CD4-positive, alpha-beta T cell treated with Interleukin-2 at 100 ng/mL for 4 hours (primary cell): ENCODE measurements at regions not wholly inside any gene's neighbourhood (a gene's known extent, or its start where the extent isn't known, plus 50 kb on each side); places are given as distances from the start of the nearest gene placed in this dataset.

Experiments used
- DNase-seq: peaks from one replicate; pipeline ENCODE4 v3.0.0-alpha.2; 2020; ENCODE audit warnings: low spot score

DNA sequence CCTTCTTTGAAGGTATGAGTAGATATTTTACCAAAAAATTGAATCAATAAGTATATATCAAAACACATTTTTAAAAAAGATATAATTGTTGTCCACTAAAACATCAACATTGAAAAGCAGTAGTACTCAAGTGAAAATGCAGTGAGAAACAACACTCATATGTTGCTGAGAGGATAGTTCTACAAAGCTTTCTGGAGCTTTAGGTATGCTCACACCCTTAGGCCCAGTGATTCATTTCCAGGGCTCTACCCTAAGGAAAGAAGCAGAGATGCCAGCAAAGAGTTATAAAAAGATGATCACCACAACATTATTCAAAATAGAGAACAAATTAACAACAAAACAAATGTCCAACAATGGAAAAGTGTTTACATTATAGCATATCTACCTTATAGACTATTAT is 197.3 kb upstream of the CCDC150 start:
- no peak for DNase-seq

GRCh38 chr2:196444442-196444841 is 195.1 kb upstream of the CCDC150 start:
- no peak for DNase-seq

DNA sequence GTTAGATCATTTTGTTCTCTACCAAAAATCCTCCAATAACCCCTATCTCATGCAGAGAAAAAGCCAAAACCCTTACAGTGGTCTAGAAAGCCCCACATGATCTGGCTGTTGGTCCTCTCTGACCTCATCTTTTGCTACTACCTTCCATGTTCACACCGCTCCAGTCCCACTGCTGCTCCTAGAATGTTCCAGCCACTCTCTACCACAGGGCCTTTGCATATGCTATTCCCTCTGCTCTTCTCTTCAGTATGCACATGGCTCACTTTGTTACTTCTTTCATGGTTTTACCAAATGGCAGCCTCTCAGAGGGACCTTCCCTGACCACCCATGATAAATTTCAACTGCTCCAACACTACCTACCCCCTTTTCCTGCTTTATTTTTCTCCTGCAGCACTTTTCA is 193.5 kb upstream of the CCDC150 start:
- DNase-seq: no peak

- no peak for DNase-seq
Measured at GRCh38 chr2:196448407-196449079, 191.0 kb upstream of the CCDC150 start.

DNA sequence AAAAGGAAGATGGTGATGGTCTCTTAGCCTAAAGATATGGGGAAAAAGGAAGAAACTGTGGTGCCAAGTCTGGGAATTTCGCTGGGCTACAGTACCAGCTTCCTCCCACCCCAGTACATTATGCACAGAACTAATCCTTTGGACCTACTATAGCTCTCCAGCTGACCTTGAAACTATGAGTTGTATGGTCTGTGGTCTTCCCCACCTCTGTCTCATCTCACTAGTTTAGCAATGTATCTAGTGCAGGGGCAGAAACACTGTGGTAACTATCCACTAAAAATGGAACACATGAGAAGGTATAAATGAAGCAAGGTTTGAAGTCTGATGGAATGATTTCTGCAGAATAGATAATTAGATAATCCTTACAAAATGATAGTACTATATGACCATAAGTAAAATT is 190.4 kb upstream of the CCDC150 start:
- DNase-seq: no peak

DNA sequence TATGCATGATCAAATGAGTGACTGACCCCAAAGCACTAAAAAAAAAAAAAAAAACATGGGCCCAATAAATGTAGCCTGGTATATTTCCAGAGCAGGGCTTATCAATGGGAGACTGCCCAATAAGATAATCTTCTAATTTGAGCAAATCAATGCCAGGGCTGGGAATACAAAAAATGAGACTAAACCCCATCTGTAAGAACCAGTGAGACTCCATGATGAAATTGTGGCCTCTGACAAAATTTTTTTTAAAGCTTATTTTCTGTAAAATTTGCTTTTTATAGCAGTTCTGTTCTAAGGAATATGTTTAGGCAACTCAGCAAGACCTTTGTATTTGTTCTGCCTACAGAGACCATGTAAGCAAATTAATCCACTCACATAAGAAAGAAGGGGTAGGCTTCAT is 186.8 kb upstream of the CCDC150 start:
- DNase-seq: no peak

GRCh38 chr2:196453613-196454047 is 185.9 kb upstream of the CCDC150 start:
- peak; percentile 43 for DNase-seq

DNA sequence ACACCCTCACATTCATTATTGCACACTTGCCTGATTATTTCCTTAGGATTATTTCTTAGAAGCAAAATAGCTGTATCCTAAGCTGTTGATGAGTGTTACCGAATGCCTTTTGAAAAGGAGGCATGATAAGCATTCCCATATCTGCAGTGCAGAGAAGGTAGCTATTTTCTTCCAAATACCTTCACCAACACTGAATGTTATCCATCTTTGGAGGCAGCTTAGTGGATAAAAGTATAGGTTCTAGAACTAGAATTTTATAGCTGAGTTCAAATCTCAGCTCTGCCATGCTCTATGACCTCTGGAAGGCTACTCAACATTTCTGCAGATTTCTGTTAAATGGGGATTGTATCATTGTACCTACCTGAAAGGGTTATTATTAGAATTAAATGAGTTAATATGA is 185.0 kb upstream of the CCDC150 start:
- DNase-seq: no peak

DNA sequence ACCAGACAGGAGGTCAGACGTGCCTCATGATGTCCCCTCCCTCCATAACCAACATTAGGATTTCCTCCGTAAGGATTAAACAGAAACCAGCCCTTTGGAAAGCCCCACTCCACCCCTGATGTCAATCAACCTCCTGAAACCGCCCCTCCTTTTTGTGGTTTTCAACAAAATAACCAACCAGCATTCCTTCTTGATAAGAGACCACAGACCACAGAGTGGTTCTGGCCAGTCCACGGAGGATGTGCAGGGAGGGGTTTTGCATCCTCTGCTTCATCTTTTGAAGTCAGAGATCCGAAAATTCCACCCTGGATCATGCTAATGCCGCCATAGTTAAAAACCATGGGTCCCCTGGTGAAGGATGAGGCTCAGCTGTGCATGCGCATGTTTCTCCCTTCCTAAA is 180.0 kb upstream of the CCDC150 start:
- no peak for DNase-seq

DNA sequence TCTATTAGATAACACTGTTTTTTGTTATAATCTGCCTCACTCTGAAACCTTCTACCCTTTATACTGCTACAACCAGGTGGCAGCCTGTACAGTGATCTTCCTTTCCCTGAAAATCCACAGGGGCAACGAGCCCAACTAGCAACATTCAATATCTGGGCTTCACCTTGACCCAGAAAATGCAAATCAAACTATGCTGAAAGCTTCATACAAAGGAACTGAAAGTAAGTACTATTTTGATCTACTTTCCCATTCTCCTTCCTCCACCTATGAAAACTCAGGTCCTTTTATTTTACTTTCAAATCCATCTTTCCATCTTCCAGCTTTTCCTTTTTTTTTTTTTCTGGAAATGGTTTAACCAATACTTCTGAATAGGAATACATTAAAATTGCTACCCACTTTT is 175.8 kb upstream of the CCDC150 start:
- no peak for DNase-seq

- no peak for DNase-seq
Measured at GRCh38 chr2:196464311-196464710, 175.2 kb upstream of the CCDC150 start.

GRCh38 chr2:196466581-196466980 is 172.9 kb upstream of the CCDC150 start:
- no peak for DNase-seq

DNA sequence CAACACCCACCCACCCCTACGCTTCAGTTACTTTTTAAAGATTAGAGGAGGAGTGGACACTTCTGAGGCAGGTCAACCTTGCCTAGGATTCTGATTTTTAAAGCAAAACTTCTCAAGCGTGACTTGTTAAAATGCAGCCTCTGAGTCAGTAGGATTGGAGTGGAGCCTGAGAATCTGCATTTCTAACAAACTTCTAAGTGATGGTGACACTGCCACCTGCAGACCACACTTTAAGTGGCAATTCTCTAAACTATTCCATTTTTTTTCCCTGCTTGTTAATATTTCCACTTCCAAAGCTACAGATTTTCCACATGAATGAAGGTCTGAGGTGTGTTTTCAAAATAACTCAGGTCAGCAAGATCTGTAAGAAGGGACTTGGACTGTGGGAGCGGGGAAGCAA is 171.1 kb upstream of the CCDC150 start:
- DNase-seq: no peak

DNA sequence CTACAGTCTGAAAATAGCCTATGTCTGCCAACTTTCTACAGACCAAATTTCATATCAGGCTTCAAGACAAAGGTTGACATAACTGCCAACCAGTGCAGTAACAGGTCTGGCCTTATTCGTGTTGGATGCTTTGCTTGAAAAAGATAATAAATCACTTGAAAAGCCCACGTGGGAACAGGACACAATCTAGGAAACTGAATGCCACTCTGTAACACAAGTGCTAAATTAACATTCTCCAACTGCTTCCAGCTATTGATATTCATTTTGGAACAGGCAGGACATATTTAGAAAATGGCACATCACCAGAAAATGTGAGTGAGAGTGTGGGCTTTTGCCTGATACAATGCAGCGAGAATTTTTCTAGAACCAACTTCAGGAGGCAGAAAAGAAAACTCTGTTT is 165.9 kb upstream of the CCDC150 start:
- no peak for DNase-seq

GRCh38 chr2:196475611-196476010 is 163.9 kb upstream of the CCDC150 start:
- DNase-seq: no peak

- DNase-seq: no peak
Measured at GRCh38 chr2:196478588-196478987, 160.9 kb upstream of the CCDC150 start.

GRCh38 chr2:196479350-196479749 is 160.2 kb upstream of the CCDC150 start:
- no peak for DNase-seq

DNA sequence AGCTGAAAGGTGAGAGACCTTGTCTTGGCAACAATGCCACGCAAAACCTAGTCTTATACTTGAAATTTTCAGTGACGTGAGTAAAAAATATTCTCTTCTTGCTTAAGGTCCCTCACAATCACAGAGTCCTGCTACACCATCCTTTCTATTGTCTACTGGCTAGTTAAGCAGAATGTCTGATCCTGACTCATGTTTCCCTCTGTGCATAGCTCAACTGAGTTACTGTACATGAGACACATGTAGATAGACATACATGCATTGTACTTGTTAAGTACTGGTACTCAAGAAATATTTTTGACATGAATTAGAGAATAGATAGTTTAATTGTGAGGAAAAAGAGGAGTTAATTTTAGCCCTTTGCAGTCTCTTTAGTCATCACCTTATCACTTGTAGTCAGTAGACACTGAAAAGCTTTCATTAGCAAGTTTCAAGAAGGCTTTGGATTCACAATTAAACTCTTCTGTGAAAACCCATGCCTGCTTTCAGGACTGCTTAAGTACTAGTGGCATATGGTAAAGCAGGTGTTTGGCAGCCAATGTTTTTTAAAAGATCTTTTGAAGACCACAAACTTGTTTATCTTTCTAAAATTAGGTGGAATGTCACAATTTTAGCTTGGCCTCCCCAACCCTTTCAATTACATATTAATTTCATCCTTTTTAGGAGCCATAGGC is 158.7 kb upstream of the CCDC150 start:
- DNase-seq: no peak

DNA sequence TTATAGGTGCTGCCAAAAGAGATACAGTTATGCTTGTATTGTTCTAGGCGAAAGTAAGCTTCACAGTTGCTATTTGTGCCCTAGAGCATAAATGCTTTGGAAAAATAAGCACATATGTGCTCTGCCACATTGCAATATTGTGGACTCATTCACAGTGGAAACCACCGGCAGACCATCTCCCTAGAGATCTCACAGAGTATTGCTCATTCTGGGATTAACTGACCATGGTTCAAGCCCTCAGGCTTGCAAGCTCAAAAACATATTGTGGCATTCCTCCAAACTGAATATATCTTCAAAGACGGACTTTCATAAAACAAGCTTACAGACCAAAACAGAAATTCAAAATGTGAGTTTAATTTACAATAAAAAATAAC is 158.2 kb upstream of the CCDC150 start:
- DNase-seq: no peak

- no peak for DNase-seq
Measured at GRCh38 chr2:196482119-196483065, 157.1 kb upstream of the CCDC150 start.

DNA sequence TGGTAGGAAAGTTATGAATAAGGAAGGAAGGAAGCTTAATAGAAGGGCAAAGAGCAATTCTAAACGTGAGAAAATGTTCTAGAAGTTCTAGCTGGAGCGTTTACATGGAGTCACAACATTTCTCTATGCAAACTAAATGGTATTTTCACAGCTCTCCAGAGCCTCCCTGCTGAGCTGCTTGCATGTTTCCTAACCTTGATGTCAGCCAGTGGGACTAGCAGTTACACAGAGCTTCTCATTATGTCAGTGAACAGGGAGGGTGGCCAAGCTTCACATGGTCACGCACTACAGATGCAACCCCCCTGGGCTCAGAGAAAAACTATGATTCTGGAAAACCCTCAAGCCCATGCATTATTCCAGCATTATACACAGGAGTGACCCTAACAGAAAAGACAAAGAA is 153.4 kb upstream of the CCDC150 start:
- DNase-seq: no peak

- DNase-seq: no peak
Measured at GRCh38 chr2:196487417-196487816, 152.1 kb upstream of the CCDC150 start.

DNA sequence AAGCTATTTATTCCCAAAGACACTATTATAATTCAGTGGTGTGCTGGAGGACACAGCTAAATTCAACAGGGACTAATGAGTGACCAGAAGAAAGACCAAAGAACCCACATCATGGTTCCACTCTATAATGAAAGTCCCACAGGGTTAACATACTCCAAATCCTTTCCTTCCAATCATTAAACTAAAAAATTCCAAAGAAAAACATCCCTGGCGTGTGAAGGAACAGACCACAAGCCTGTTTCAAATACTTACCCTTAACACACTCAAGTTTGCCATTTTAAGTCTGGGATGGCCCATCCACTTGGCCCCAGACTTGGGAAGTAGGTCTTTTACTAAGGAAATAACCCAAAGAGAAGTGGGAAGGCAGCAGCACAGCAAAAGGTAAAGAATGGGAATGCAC is 150.1 kb upstream of the CCDC150 start:
- no peak for DNase-seq
